ENCODE measurements at regions not wholly inside any gene's neighbourhood (a gene's known extent, or its start where the extent isn't known, plus 50 kb on each side); places are given as distances from the start of the nearest gene placed in this dataset.
"Not testable (repeated sequence)": the region's sequence is repeated elsewhere in the genome, so short reads cannot be mapped to it uniquely, and the experiment has no call there.

DNA sequence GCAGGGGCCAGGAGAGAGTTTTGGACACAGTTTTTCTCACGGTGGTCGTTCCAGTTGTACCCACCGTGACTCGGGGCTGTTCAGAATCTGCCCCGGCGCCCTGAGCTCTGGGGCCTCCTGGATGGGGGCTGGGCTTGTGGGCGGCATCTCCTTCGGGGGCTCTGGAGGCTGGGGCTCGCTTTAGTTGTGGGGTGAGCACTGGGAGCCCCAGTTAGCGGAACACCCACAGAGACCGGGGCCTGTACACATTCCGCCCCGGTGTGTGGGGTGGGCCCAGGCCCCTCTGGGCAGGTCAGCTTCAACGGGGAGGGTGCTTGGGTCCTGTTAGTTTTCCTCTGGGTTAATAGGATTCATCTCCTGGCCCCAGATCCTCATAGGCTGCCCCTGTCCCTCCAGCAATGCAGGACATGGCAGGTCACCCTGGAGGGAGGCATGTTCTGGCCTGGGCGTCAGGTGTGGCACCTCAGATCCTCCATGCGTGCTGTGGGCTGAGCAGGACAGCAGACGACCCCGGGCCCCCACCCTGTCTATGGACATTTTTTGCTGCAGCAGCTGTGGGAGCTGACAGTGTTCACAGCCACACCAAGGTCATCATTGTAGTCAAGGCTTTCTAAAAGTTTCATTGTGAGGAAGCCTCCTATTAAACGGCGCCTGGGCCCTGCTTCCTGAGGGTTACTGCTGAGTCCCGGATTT lies 393.2 kb downstream of the TMEM121 start:
- DNase-seq, result no peak
- Histone ChIP-seq H3K27me3 (no peaks in the 10 kb centered on the region), H3K4me3 (no peak overlapping the region), H3K4me1 (no peaks in the 10 kb centered on the region), H3K9me3 (peaks cover 0 to 7% of the 10 kb centered on the region in 2 donors), H3K36me3 (no peaks in the 10 kb centered on the region), H3K27ac (no peak overlapping the region)
- TF ChIP-seq, protein P1, sequence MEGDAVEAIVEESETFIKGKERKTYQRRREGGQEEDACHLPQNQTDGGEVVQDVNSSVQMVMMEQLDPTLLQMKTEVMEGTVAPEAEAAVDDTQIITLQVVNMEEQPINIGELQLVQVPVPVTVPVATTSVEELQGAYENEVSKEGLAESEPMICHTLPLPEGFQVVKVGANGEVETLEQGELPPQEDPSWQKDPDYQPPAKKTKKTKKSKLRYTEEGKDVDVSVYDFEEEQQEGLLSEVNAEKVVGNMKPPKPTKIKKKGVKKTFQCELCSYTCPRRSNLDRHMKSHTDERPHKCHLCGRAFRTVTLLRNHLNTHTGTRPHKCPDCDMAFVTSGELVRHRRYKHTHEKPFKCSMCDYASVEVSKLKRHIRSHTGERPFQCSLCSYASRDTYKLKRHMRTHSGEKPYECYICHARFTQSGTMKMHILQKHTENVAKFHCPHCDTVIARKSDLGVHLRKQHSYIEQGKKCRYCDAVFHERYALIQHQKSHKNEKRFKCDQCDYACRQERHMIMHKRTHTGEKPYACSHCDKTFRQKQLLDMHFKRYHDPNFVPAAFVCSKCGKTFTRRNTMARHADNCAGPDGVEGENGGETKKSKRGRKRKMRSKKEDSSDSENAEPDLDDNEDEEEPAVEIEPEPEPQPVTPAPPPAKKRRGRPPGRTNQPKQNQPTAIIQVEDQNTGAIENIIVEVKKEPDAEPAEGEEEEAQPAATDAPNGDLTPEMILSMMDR (IDR thresholded peaks at IDR 0.05), result no peak
- TF ChIP-seq POLR2A (IDR thresholded peaks at IDR 0.05), result no peak
- intact Hi-C loops (cut with DNase I; ENCODE audit: low total_unique reads), result no loop called here

DNA sequence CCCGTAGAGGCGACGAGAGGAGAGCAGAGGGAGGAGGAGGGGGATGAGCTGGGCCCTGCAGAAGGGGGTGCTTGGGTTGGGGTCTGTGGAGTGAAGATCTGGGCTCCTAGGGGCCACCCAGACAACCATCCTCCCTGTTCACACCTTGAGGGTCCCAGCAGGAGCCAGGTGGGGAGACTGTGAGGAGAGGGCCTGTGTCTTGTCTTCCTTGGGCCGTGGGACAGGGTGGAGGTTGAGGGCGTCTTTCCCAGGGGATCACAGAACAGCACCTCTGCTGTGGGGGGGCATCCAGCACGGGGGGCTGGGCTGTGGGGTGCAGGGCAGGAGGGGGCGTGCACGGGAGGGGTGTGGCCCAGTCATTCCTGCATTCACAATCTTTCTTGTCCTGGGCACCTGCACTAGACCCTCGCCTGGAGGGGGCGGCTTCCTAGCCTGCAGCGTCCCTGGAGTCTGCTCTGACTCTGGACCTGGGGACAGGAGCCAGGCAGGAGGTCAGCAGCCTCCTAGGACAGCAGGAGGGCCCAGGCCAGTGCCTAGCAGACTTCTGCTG lies 393.8 kb downstream of the TMEM121 start:
- H3K9me3 ChIP-seq; H3K36me3 ChIP-seq; H3K27me3 ChIP-seq; H3K27ac ChIP-seq; DNase-seq; intact Hi-C loops (cut with DNase I; ENCODE audit: low total_unique reads); H3K4me3 ChIP-seq; H3K4me1 ChIP-seq: not testable (repeated sequence)

DNA sequence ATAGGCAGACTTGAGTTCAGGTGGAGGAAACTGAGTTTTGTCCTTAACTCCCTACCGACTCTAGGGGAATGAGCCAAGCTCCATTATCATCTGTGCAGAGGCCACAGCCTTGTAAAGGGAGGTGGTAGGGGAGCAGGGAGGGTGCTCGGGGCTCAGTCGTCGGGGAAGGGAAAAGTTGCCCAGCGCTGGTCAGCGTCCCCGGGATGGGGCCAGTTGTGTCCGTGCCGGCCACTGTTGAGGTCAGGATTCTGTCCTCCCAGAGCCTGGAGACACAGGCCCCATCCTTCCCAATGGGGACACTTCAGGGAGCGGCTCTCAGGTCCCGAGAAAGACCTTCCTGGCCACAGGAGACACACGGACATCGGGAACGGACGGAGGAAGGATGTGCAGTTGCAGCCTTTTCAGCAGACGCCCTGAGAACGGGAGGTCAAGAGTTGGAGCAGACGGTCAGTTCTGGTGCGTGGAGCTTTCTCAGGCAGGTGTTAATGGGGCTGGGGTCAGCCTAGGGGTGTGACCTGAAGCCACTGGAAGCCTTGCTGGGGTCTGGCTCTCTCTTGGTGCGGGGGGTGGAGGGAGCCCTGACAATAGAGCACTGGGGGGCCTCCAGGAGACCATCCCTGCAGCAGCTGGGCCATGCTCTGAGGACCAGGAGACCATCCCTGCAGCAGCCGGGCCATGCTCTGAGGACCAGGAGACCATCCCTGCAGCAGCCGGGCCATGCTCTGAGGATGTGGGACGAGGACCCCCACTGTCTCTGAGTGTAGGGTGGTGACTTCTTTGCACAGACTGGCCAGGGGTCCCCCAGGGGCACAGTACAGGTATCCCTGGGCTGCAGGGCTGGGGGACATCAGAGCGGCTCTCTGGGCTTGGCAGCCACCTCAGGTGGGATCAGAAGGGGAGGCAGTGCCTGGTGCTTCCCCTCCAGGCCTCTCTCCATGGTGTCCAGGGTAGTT lies 394.7 kb downstream of the TMEM121 start:
- H3K9me3 ChIP-seq; H3K36me3 ChIP-seq; H3K4me1 ChIP-seq; DNase-seq; intact Hi-C loops (cut with DNase I; ENCODE audit: low total_unique reads); H3K4me3 ChIP-seq; H3K27ac ChIP-seq; H3K27me3 ChIP-seq: not testable (repeated sequence)

GRCh38 chr14:105921781-105922180 lies 395.4 kb downstream of the TMEM121 start:
- H3K27ac ChIP-seq; H3K36me3 ChIP-seq; intact Hi-C loops (cut with DNase I; ENCODE audit: low total_unique reads); DNase-seq; H3K4me1 ChIP-seq; H3K9me3 ChIP-seq; H3K27me3 ChIP-seq; H3K4me3 ChIP-seq: not testable (repeated sequence)

DNA sequence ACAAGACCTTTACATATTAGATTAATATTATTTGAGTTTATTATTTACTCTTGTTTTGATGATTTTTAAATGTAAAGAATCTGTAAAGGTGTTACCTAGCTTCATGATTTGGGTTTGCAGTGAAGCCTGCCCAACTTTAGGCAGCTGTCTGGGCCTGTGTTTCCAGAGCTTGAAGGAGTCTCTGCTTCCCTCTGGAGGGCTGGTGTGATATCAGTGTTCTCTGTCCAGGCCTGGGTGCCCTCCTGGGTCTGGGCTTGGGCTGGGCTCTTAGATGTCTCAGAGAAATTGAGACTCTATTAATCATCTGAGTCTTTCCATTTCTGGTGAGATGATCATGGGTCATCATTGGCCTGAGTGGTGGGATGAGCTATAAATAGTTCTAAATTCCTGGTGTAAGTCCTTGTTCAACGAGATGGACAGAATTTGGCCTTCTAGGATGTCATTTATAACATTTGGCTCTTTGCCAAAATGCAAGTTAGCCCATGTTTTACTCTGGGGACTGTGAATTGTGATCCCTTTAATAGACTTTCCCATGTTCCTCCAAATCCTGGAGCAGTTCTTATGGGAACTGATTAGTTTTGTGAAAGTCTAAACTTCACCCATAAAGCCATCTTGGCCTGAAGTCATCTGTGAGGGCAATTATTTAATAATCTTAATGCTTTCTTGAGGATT lies 397.3 kb downstream of the TMEM121 start:
- H3K27me3 ChIP-seq; H3K9me3 ChIP-seq; DNase-seq; intact Hi-C loops (cut with DNase I; ENCODE audit: low total_unique reads); H3K27ac ChIP-seq; H3K36me3 ChIP-seq; H3K4me3 ChIP-seq; H3K4me1 ChIP-seq: not testable (repeated sequence)

- H3K4me3 ChIP-seq, result no peak overlapping the region
- no peak for TF ChIP-seq POLR2A (IDR thresholded peaks at IDR 0.05)
- TF ChIP-seq, protein P1 (IDR thresholded peaks at IDR 0.05), result no peak
- no peak for DNase-seq
- no peaks in the 10 kb centered on the region for H3K36me3 ChIP-seq
- no peaks in the 10 kb centered on the region for H3K4me1 ChIP-seq
- H3K27me3 ChIP-seq, result no peaks in the 10 kb centered on the region
- H3K27ac ChIP-seq, result no peak overlapping the region
- intact Hi-C loops (cut with DNase I; ENCODE audit: low total_unique reads), result no loop called here
- no peaks in the 10 kb centered on the region for H3K9me3 ChIP-seq
Observed at GRCh38 chr14:105924951-105925591, 398.7 kb downstream of the TMEM121 start.
